Pulmonary artery endothelial cell (primary cell): ENCODE measurements at regions not wholly inside any gene's neighbourhood (a gene's known extent, or its start where the extent isn't known, plus 50 kb on each side); places are given as distances from the start of the nearest gene placed in this dataset.

Experiments used
- DNase-seq: peaks from one replicate; pipeline ENCODE4 v3.0.0-alpha.2; 2011; ENCODE audit warnings: low read depth, low spot score

DNA sequence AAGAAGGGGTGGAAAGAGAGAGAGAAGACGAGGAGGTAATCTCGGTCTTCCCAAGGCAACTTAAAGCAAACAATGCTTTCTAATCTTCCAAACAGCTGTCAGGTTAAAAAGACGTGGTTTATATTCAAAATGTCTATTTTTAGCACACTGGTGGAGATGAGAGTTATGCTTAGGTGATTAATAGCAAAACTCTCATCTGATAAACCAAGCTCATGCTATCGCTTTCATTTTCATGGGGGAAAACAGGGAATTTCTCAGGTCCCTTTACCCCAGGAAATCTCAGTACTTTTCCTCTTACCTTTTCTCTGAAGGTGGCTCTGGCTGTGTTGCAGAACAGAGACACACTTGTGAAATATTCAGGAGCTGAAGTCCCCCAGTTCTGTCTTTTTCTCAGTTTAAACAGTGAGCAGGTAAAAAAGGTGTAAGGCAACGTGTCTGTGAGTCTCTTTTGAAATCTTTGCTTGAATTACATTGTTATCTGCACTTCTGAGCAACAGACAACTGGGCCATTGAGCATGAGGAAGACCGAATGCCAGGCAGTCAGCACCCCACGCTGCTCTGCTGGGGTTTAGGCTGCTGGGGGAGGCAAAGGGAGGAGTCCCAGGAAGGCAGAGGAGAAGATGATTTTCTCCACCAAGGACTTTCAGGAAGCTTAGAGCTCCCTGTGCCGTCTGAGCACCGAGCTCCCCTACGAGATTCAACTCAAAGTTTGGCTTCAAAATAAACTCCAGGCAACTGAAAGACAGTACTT, 759.3 kb downstream of the BCL11B start:
- DNase-seq: no peak

DNA sequence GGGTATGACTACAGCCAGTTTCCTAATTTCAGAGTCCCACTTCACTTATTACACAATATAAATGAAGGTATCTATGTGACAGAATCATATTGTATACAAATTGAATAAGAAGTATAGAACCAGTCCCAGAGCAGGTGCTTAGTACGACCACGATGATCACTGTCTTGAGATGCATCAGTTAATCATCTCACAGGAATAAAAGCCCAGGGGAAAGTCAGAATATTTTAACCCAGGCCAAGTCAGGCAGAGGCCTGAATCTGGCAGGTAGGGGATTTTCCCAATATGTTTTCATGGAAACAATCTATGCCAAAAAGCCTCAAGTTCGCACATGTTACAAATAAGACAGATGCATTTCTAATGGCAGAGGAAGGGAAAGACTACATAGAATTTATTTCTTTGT, 758.4 kb downstream of the BCL11B start:
- no peak for DNase-seq

GRCh38 chr14:98514016-98514415, 758.0 kb downstream of the BCL11B start:
- no peak for DNase-seq

GRCh38 chr14:98536256-98536655, 735.7 kb downstream of the BCL11B start:
- DNase-seq: no peak

DNA sequence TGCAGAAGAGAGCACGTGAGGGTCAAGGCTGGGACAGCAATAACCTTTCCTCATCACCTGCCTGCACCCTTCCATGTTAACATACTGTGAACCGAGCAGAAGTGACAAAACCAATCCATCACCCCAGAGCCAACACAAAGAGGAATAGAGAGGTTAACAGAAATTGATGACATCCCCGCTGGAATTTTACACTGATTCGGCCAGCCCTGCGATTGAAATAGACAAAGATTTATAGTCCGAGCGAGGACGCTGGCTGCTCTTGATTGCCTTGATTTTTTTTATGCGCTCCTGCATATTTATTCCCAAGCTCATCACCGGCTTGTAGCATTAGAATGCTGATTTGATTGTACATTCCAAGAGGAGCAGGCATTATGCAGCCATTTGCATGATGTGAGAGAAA, 729.7 kb downstream of the BCL11B start:
- no peak for DNase-seq

GRCh38 chr14:98543074-98543473, 728.9 kb downstream of the BCL11B start:
- no peak for DNase-seq

DNA sequence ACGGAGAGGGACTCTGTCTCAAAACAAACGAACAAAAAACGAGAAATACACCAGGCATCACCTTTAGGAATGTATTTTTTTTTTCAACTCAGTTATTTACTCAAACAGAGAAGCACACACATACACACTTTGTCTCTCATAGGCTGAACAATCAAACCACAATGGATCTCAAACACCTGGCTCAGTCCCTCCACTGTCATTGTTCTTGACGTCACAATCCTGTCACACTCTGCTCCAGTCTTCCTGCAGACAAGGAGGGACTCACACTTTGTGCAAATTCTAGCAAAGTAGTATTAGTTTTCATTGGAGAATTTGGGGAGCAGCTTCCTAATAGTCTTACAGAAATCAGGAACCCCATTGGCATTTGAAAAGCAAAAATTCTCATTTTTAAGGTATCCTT, 727.8 kb downstream of the BCL11B start:
- no peak for DNase-seq

GRCh38 chr14:98545181-98545580, 726.8 kb downstream of the BCL11B start:
- DNase-seq: no peak

- no peak for DNase-seq
Measured at GRCh38 chr14:98548071-98548686, 723.8 kb downstream of the BCL11B start.

- DNase-seq: no peak
Measured at GRCh38 chr14:98551028-98551427, 721.0 kb downstream of the BCL11B start.

DNA sequence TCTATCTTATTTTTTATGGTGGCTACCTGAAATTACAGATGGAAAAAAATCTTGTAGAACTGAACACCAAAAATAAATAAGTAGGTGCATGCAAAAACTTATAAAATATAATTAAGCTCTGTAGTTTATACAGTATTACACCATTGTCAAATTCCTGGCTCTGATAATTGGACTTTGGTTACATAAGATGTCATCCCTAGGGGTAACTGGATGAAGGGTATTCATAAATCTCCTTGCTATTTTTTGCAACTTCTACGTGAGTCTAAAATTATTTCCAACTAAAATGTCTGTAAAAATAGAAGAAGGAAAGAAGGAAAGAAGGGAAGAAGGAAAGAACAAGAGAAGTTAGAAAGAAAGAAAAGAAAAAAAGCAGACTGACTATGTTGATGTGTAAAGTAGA, 716.6 kb downstream of the BCL11B start:
- no peak for DNase-seq

DNA sequence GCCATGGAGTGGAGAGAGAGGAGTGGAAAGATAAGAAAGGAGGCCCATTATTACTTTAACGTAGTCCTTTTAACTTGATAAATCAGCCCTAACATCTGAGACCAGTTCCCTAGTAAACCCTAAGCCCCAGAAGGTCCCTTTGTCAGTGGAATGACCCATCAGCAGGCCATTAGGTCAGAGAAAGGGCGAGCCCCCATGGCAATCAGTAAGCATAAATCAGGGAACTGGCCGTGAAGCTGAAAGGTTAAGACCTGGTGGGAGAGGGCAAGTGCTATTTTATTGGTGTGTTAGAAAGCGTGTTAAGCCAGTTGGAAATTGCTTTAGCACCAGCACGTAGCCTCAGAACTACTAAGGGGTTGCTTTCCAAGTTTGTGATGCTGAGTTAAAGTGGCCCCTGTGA, 708.0 kb downstream of the BCL11B start:
- no peak for DNase-seq

GRCh38 chr14:98564541-98564940, 707.5 kb downstream of the BCL11B start:
- DNase-seq: no peak

DNA sequence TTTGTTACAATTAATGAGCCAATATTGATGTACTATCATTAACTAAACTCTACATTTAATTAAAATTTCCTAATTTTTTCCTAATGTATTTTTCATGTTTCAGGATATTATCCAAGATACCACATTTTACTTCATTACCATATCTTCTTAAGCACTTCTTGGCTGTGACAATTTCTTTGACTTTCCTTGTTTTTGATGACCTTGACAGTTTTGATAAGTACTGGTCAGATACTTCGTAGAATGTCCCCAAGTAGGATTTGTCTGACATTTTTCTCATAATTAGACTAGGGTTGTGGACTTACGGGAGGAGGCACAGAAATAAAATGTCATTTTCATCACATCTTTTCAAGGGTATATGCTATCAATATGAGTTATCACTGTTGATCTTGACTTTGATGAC, 700.9 kb downstream of the BCL11B start:
- DNase-seq: no peak

GRCh38 chr14:98573082-98573481, 698.9 kb downstream of the BCL11B start:
- no peak for DNase-seq

GRCh38 chr14:98576463-98576862, 695.5 kb downstream of the BCL11B start:
- DNase-seq: no peak

- DNase-seq: no peak
Measured at GRCh38 chr14:98578204-98578603, 693.8 kb downstream of the BCL11B start.

DNA sequence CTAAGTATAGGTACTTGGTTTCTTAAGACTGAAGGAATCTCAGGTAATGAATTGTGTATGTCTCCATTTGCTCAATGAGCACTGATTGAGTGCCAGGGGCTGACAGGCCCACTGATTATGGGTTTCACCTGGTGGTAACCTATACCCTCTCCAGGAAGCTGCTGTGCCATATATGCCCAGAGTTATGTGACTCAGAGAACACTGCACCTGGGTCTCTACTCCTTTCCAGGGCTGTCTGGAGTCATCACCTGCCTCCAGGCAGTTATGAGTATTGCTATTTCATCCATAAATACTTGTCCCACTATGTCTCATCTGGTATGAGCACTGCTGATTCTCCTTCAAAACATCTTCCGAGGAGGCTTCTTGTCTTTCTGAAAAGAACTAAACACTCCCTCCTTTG, 692.9 kb downstream of the BCL11B start:
- no peak for DNase-seq

GRCh38 chr14:98580131-98580678, 691.8 kb downstream of the BCL11B start:
- DNase-seq: no peak

DNA sequence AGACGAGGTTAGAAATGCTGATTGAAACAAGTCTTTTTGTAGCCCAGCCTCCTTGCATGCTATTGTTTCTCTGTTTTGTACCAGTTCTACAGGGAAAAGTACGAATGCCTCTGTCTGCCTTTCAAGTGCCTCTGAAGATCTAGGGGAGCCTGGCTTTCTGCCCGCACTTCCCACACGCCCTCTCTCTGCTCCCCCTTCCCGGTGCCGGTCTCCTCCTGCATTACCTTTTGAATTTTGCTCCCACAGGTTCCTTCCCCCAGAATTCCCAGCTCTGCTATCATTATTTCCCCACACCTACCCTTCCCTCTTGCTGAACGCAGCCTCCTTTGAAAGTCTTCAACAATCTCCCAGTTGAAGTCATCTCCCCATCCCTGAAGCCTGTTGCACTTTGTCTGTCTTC, 689.7 kb downstream of the BCL11B start:
- no peak for DNase-seq

DNA sequence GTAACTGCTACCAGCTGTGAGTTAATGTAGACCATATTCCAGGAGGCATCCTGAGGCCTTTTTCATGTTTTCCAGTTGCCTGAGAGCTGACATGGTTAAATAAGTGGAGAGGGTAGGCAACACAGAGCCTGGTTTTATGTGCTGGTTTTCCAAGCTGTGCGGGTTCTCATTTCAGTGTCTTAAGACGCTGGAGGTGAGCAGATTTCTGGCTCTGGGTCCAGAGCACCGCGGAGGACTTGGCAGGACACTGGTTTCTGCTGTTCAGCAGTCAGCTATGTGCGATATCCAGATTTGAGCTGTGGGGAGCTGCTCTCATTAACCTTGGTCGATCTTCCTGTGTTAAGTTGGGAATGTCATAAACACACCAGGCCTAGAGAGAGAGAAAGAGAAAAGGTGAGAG, 680.8 kb downstream of the BCL11B start:
- no peak for DNase-seq

DNA sequence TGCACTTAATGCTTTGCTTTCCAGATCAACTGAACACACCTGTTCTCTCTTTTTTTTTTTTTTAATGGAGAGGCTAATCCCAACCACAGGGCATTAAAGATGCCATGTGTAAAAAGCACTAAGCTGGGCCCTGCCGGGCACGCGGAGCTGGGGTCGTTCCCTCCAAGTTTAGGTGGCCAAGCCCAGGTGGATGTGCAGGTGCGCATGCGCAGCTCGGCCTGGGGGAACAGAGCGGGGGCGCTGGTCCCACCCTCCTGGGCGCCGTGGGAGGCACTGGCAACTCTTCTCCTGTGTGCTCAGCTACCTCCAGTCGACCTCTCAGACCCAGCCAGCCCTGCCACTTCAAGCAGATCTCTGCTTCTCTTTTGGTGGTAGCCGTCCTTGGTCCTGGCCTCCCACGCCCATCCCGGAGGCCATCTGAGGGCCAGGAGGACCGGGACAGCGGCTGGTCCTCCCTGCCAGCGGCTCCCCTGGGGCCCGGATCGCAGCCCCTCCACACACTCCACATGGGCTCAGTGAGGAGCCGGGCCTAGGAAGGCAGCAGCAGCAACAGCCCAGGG, 679.3 kb downstream of the BCL11B start:
- no peak for DNase-seq

DNA sequence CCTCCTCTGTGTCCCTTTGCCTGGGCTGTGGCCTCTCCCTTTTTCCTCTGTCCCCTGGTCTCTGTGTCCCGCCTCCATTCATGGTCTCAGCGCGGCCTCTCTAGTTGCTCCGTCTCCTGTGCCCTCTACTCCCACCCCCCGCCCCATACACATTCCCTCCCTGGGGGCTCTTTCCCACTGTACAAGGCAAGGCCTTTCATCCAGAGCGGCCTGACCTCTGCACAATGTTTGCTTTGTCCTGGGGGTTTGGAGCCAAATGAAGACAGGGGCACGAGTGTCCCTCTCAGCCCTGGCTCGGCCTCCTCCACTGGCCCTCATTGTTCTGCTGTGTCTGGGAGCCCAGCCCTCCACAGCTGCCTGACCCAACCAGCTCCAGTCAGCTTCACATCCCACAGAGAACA, 678.6 kb downstream of the BCL11B start:
- no peak for DNase-seq
